Thoracic aorta (tissue), 2 donors: ENCODE measurements at regions not wholly inside any gene's neighbourhood (a gene's known extent, or its start where the extent isn't known, plus 50 kb on each side); places are given as distances from the start of the nearest gene placed in this dataset.
A peak's percentile ranks its signal among the peaks of the same experiment; 100 is the strongest.

Experiments used
- ATAC-seq: fragments of 150-250 bp; one replicate; pipeline ENCODE4 v1.8.0; 2017; ENCODE audit warnings: low read depth; ENCODE audit not compliant: insufficient number of reproducible peaks, low FRiP score
- DNase-seq: peaks from one replicate; pipeline ENCODE4 v3.0.0-alpha.2; 2020; ENCODE audit warnings: low spot score
- H3K27ac ChIP-seq, 2 donors: fragments of 200-600 bp; sonication (generic); 1 replicate in 1 of 2; 2 replicates in 1 of 2; pipeline ENCODE4 v1.5.1; 2016; ENCODE audit warnings: mild to moderate bottlenecking in 2 of 2, moderate library complexity in 2 of 2
- H3K27me3 ChIP-seq: fragments of 200-600 bp; sonication (generic); replicated peaks from 2 replicates; pipeline ENCODE4 v1.6.0; 2016; ENCODE audit warnings: mild to moderate bottlenecking; ENCODE audit not compliant: insufficient read depth
- H3K36me3 ChIP-seq: fragments of 200-600 bp; sonication (generic); one replicate; pipeline ENCODE4 v1.5.1; 2016
- H3K4me1 ChIP-seq, 2 donors: fragments of 200-600 bp; sonication (generic); 1 replicate in 1 of 2; 2 replicates in 1 of 2; pipeline versions ENCODE4 v1.5.1 to v1.6.0; 2016; ENCODE audit warnings: low read depth in 2 of 2, mild to moderate bottlenecking in 1 of 2; ENCODE audit not compliant: control insufficient read depth in 1 of 2
- H3K4me3 ChIP-seq: fragments of 200-600 bp; sonication (generic); 2 replicates; pipeline ENCODE4 v1.5.1; 2016; ENCODE audit warnings: mild to moderate bottlenecking
- H3K9me3 ChIP-seq: fragments of 200-600 bp; sonication (generic); 2 replicates; pipeline ENCODE4 v1.5.1; 2016
- TF ChIP-seq, protein P1 (sequence below): fragments of 200-600 bp; sonication (generic); IDR thresholded peaks from one replicate; pipeline ENCODE4 v1.5.1; 2019; ENCODE audit warnings: antibody characterized with exemption

DNA sequence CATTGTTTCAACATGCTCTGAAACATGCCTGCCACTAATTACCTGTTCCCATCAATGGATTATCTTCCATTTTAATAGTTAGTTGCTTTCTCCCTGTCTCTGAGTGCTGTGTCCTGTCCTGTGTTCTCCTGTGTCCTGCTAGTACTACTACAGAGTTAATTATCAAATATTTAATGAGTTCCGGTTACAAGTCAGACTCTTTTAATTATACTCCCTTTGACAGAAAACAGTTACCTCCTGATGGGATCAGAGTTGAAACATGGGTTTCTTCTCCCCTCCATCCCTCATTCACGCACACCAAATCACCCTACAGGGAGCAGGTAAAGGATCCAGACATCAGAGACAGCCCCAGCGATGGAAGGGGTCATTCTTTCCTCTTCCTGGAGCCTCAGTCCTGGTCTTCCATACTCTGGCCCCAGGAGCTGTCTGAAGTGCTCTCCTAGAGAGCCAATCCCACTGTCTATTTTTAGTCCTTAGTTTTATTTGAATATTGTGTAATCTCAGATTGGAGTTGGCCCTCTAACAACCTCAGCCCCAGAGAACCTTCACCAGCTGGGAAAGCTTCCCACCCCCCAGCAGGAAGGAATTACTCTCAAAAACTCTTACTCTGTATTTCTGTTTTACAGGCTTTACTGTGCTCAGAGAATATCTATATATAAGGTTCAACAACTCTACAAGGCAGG is 137.0 kb upstream of the C2CD4B start:
- TF ChIP-seq, protein P1, sequence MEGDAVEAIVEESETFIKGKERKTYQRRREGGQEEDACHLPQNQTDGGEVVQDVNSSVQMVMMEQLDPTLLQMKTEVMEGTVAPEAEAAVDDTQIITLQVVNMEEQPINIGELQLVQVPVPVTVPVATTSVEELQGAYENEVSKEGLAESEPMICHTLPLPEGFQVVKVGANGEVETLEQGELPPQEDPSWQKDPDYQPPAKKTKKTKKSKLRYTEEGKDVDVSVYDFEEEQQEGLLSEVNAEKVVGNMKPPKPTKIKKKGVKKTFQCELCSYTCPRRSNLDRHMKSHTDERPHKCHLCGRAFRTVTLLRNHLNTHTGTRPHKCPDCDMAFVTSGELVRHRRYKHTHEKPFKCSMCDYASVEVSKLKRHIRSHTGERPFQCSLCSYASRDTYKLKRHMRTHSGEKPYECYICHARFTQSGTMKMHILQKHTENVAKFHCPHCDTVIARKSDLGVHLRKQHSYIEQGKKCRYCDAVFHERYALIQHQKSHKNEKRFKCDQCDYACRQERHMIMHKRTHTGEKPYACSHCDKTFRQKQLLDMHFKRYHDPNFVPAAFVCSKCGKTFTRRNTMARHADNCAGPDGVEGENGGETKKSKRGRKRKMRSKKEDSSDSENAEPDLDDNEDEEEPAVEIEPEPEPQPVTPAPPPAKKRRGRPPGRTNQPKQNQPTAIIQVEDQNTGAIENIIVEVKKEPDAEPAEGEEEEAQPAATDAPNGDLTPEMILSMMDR: no peak
- DNase-seq (no peak), ATAC-seq (no peak)
- Histone ChIP-seq H3K27ac (no peak overlapping the region), H3K4me3 (no peak overlapping the region), H3K36me3 (no peaks in the 10 kb centered on the region), H3K27me3 (no peaks in the 10 kb centered on the region), H3K9me3 (no peaks in the 10 kb centered on the region), H3K4me1 (peaks cover 0 to 6% of the 10 kb centered on the region in 2 donors)

DNA sequence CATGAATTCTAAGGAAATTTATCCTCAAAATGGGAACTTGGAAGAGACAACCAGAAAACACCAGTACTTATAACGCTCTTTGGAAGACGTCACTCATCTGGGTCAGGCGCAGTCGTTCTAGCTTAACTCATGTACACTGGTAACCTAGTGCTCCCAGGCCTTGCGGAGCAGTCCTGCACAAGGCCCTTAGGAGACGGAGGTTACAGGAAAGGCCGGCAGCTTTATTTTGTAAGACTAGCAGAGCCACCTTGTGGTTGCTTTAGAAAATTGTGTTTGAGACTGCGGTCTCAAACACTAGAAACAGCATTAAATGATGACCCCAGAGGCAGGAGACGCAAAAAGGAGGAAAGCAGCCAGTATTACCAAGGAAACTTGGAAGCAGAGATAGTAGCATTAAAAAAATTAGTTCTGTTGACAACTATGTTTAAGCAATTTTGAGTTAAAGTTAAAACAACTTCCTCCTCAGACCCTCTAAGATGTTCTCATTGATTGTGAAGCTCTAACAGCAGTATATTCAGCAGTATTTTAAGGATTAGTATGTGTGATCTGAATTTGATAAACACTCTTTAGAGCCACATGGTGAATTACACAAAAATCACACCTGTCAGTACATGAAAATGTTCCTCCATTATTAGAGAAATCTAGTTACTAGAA is 141.9 kb upstream of the C2CD4B start:
- DNase-seq (no peak), ATAC-seq (no peak)
- H3K9me3 ChIP-seq: no peaks in the 10 kb centered on the region
- no peaks in the 10 kb centered on the region for H3K27me3 ChIP-seq
- no peaks in the 10 kb centered on the region for H3K36me3 ChIP-seq
- H3K4me3 ChIP-seq: no peak overlapping the region
- TF ChIP-seq, protein P1: peak; percentile 68
- no peak overlapping the region for H3K27ac ChIP-seq
- H3K4me1 ChIP-seq: peaks cover 0 to 5% of the 10 kb centered on the region in 2 donors

DNA sequence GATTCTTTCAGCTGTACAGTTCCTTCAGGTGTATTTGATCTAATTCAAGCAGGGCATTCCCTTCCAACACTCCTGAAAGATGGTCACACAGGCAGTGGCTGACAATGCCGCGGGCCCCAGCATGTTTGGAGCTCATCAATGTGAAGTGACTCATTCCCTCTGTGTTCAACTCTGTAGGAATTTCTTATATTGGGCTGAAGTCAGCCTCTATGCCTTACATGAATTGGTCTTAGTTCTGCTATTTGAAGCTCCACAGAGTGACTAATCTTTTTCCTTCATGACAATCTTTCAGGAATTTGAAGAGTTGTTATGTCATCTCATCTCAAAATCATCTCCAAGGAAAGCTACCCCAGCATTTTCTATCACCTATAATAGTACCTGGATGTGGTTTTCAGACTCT is 142.5 kb upstream of the C2CD4B start:
- no peak for ATAC-seq
- H3K27me3 ChIP-seq: no peaks in the 10 kb centered on the region
- no peaks in the 10 kb centered on the region for H3K4me1 ChIP-seq
- H3K36me3 ChIP-seq: no peaks in the 10 kb centered on the region
- no peak overlapping the region for H3K4me3 ChIP-seq
- no peaks in the 10 kb centered on the region for H3K9me3 ChIP-seq
- TF ChIP-seq, protein P1: no peak
- DNase-seq: no peak
- H3K27ac ChIP-seq: no peak overlapping the region

DNA sequence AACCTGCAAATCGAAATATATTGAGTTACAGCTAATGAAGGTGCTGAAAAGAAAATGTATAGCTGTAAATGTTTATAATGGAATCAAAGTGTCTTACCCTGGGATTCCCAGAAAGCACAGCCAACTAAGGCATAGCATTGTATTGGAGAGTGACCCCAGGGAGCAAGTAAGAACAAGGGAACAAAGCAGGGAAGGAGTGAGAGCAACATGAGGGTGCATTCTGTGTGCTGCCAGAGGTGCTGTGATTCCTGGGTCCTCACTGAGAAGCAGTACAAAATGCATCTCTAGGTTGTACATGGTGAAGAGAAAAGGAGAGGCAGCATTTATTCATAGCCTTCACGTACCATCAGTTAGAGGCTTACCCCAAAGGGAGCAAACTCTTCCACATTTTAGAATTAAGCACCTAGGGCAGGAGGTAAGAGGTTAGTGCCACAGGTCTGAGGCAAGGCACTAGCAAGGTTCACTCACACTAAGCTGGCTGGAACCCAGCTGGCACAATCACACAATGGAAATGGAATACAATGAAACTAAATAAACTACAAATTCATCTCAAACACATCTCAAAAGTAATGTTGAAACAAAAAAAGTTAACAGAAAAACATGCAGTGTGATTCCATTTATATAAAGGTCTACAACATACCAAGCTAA is 151.5 kb upstream of the C2CD4B start:
- Histone ChIP-seq H3K4me3 (no peak overlapping the region), H3K27ac (no peak overlapping the region), H3K4me1 (peaks cover 0 to 5% of the 10 kb centered on the region in 2 donors), H3K9me3 (no peaks in the 10 kb centered on the region), H3K27me3 (no peaks in the 10 kb centered on the region), H3K36me3 (no peaks in the 10 kb centered on the region)
- DNase-seq: no peak
- TF ChIP-seq, protein P1: no peak
- ATAC-seq: no peak

DNA sequence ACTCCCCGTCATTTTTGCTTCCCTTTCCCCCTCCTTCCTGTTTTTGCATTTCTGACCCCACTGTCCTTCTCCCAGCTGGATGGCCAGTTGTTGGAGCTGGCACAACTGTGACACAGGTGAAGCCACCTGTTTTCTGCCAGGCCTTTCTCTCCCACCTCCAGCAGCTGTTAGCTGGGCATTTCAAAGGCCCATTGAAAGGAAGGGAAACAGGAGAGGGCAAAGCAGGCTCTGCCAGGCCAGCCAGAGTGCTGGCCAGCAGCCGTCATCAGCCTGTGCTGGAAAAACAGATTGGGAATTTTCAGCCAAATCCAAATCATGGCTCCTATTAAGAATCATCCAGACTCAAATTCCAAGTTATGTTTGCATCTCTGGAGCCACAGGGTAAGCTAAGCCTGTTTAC is 155.2 kb upstream of the C2CD4B start:
- ATAC-seq: no peak
- TF ChIP-seq, protein P1: no peak
- Histone ChIP-seq H3K27me3 (no peaks in the 10 kb centered on the region), H3K9me3 (no peaks in the 10 kb centered on the region), H3K4me3 (no peak overlapping the region), H3K36me3 (no peaks in the 10 kb centered on the region), H3K4me1 (peaks cover 0 to 5% of the 10 kb centered on the region in 2 donors), H3K27ac (no peak overlapping the region)
- DNase-seq: no peak
